ENCODE measurements at regions not wholly inside any gene's neighbourhood (a gene's known extent, or its start where the extent isn't known, plus 50 kb on each side); places are given as distances from the start of the nearest gene placed in this dataset.
"Not testable (repeated sequence)": the region's sequence is repeated elsewhere in the genome, so short reads cannot be mapped to it uniquely, and the experiment has no call there.

GRCh38 chr4:103354006-103354405 lies 155.9 kb upstream of the CENPE start:
- no peak overlapping the region for H3K4me3 ChIP-seq (ENCODE audit: low read length)
- no peak for DNase-seq (ENCODE audit: low read depth, low spot score)

GRCh38 chr4:103329642-103330041 lies 131.5 kb upstream of the CENPE start:
- H3K4me3 ChIP-seq (ENCODE audit: low read length), result no peak overlapping the region
- DNase-seq (ENCODE audit: low read depth, low spot score), result no peak

- no peak overlapping the region for H3K4me3 ChIP-seq (ENCODE audit: low read length)
- no peak for DNase-seq (ENCODE audit: low read depth, low spot score)
Observed at GRCh38 chr4:103324811-103325210, 126.7 kb upstream of the CENPE start.

- no peak overlapping the region for H3K4me3 ChIP-seq (ENCODE audit: low read length)
- no peak for DNase-seq (ENCODE audit: low read depth, low spot score)
Observed at GRCh38 chr4:103318327-103318726, 120.2 kb upstream of the CENPE start.

- DNase-seq (ENCODE audit: low read depth, low spot score), result no peak
- no peak overlapping the region for H3K4me3 ChIP-seq (ENCODE audit: low read length)
Observed at GRCh38 chr4:103308248-103308561, 110.1 kb upstream of the CENPE start.

GRCh38 chr4:103307453-103308247 lies 109.5 kb upstream of the CENPE start:
- DNase-seq (ENCODE audit: low read depth, low spot score), result no peak
- no peak overlapping the region for H3K4me3 ChIP-seq (ENCODE audit: low read length)

- H3K4me3 ChIP-seq (ENCODE audit: low read length), result no peak overlapping the region
- DNase-seq (ENCODE audit: low read depth, low spot score), result no peak
Observed at GRCh38 chr4:103306870-103307375, 108.8 kb upstream of the CENPE start.

- no peak for DNase-seq (ENCODE audit: low read depth, low spot score)
- H3K4me3 ChIP-seq (ENCODE audit: low read length), result no peak overlapping the region
Observed at GRCh38 chr4:103305355-103305754, 107.2 kb upstream of the CENPE start.

- H3K4me3 ChIP-seq (ENCODE audit: low read length), result no peak overlapping the region
- no peak for DNase-seq (ENCODE audit: low read depth, low spot score)
Observed at GRCh38 chr4:103303011-103303410, 104.9 kb upstream of the CENPE start.

GRCh38 chr4:103292959-103293358 lies 94.8 kb upstream of the CENPE start:
- no peak overlapping the region for H3K4me3 ChIP-seq (ENCODE audit: low read length)
- DNase-seq (ENCODE audit: low read depth, low spot score), result no peak

GRCh38 chr4:103292373-103292772 lies 94.2 kb upstream of the CENPE start:
- H3K4me3 ChIP-seq (ENCODE audit: low read length), result no peak overlapping the region
- DNase-seq (ENCODE audit: low read depth, low spot score), result no peak

GRCh38 chr4:103289186-103289585 lies 91.0 kb upstream of the CENPE start:
- DNase-seq (ENCODE audit: low read depth, low spot score), result no peak
- no peak overlapping the region for H3K4me3 ChIP-seq (ENCODE audit: low read length)

GRCh38 chr4:103272174-103272573 lies 74.0 kb upstream of the CENPE start:
- no peak overlapping the region for H3K4me3 ChIP-seq (ENCODE audit: low read length)
- no peak for DNase-seq (ENCODE audit: low read depth, low spot score)

- no peak for DNase-seq (ENCODE audit: low read depth, low spot score)
- H3K4me3 ChIP-seq (ENCODE audit: low read length), result no peak overlapping the region
Observed at GRCh38 chr4:103268746-103269145, 70.6 kb upstream of the CENPE start.

- DNase-seq (ENCODE audit: low read depth, low spot score), result no peak
Observed at GRCh38 chr4:103264905-103265304, 66.8 kb upstream of the CENPE start.

GRCh38 chr4:103256068-103256467 lies 57.9 kb upstream of the CENPE start:
- not testable (repeated sequence) for H3K4me3 ChIP-seq (ENCODE audit: low read length); DNase-seq (ENCODE audit: low read depth, low spot score)

More at GRCh38 chr4:103264905-103265304, 66.8 kb upstream of the CENPE start:
- no peak overlapping the region for H3K4me3 ChIP-seq (ENCODE audit: low read length)
